Spleen (tissue), 11 donors: ENCODE measurements at regions not wholly inside any gene's neighbourhood (a gene's known extent, or its start where the extent isn't known, plus 50 kb on each side); places are given as distances from the start of the nearest gene placed in this dataset.

ENCODE experiments used
- DNase-seq: peaks from one replicate; pipeline ENCODE4 v3.0.0-alpha.2; 2020
- H3K27ac ChIP-seq, 8 donors: fragments of 200-600 bp; sonication (generic) in 7 of 8; 1 replicate in 4 of 8; 2 replicates in 4 of 8; pipeline versions ENCODE4 v1.5.0 to v1.8.0; 2016 to 2021; ENCODE audit warnings: inconsistent platforms in 4 of 8, mild to moderate bottlenecking in 4 of 8, moderate library complexity in 1 of 8
- H3K27me3 ChIP-seq, 7 donors: fragments of 200-600 bp; sonication (generic) in 6 of 7; replicated peaks in 1 of 7; 1 replicate in 4 of 7; 2 replicates in 3 of 7; pipeline versions ENCODE4 v1.5.0 to v1.8.0; 2016 to 2021; ENCODE audit warnings: inconsistent platforms in 3 of 7, mild to moderate bottlenecking in 1 of 7
- H3K36me3 ChIP-seq, 6 donors: fragments of 200-600 bp; sonication (generic) in 5 of 6; 1 replicate in 4 of 6; 2 replicates in 2 of 6; pipeline versions ENCODE4 v1.5.0 to v1.8.0; 2016 to 2021; ENCODE audit warnings: inconsistent platforms in 2 of 6
- H3K4me1 ChIP-seq, 6 donors: fragments of 200-600 bp; sonication (generic) in 5 of 6; 1 replicate in 3 of 6; 2 replicates in 3 of 6; pipeline versions ENCODE4 v1.5.0 to v1.8.0; 2016 to 2021; ENCODE audit warnings: inconsistent platforms in 3 of 6
- H3K4me3 ChIP-seq, 8 donors: fragments of 200-600 bp; sonication (generic) in 7 of 8; 1 replicate in 4 of 8; 2 replicates in 4 of 8; pipeline versions ENCODE4 v1.5.0 to v1.8.0; 2016 to 2021; ENCODE audit warnings: inconsistent platforms in 4 of 8, mild to moderate bottlenecking in 4 of 8, moderate library complexity in 2 of 8
- H3K9me3 ChIP-seq, 8 donors: fragments of 200-600 bp; sonication (generic) in 7 of 8; 1 replicate in 4 of 8; 2 replicates in 4 of 8; pipeline versions ENCODE4 v1.5.0 to v1.8.0; 2016 to 2021; ENCODE audit warnings: inconsistent platforms in 4 of 8
- CTCF ChIP-seq, 11 experiments: fragments of 200-600 bp in 7 of 11; fragments of 450-650 bp in 4 of 11; sonication (generic) in 4 of 11; IDR thresholded peaks in 8 of 11; conservative IDR thresholded peaks in 3 of 11; 1 replicate in 7 of 11; 2 replicates in 4 of 11; pipeline versions ENCODE4 v1.4.0 to v1.8.0; 2016 to 2021; ENCODE audit warnings: antibody characterized with exemption in 11 of 11, inconsistent platforms in 4 of 11, mild to moderate bottlenecking in 1 of 11
- POLR2A ChIP-seq, 3 donors: fragments of 450-650 bp; IDR thresholded peaks; one replicate each; pipeline ENCODE4 v1.5.1; 2017; ENCODE audit warnings: antibody characterized with exemption in 3 of 3, mild to moderate bottlenecking in 1 of 3
- POLR2AphosphoS5 ChIP-seq, 3 donors: sonication (generic); formaldehyde crosslinking; IDR thresholded peaks; one replicate each; pipeline ENCODE4 v1.5.1; 2017; ENCODE audit warnings: antibody characterized with exemption in 3 of 3
- WGBS, 5 donors: extraction: QIAGEN DNeasy Blood & Tissue Kit in 3 of 5; methylation state at CpG; one replicate each; pipeline versions ENCODE4 v1.1.5 to v1.1.7; 2013 to 2018; 5-methylcytosine and 5-hydroxymethylcytosine counted together
- intact Hi-C: fragments of 100-400 bp; cut with DNase I; formaldehyde crosslinking; loops from one replicate; pipeline ENCODE4 v1.15.0; 2023; ENCODE audit warnings: low total_unique reads
- donor health status: healthy with polysubstance abuse.
- donor health status: DM: no; HTN: no; CAD: no; lungs with moderate emphysema.
- donor health status: DM: no; HTN: no; CAD: no.
- donor health status: Bipolar disorder and iron deficiency.
- donor health status: healthy.
- donor health status: DM: no; HTN: no; CAD: no.
- donor health status: DM: yes; HTN: yes; CAD: no.

GRCh38 chr11:134759855-134760254 is 347.8 kb upstream of the B3GAT1 start:
- no peak for DNase-seq

GRCh38 chr11:134759274-134759673 is 347.2 kb upstream of the B3GAT1 start:
- Histone ChIP-seq H3K27ac (no peak overlapping the region), H3K4me1 (no peaks in the 10 kb centered on the region), H3K4me3 (no peak overlapping the region), H3K9me3 (no peaks in the 10 kb centered on the region), H3K36me3 (no peaks in the 10 kb centered on the region), H3K27me3 (peaks cover 0 to 21% (median 0%) of the 10 kb centered on the region in 7 donors)
- intact Hi-C loops = no loop called here
- peak; percentile 19 for DNase-seq
- TF ChIP-seq POLR2A (IDR thresholded peaks at IDR 0.05) = no peak
- no peak for TF ChIP-seq CTCF (IDR thresholded peaks at IDR 0.05 in 8 of 11, conservative IDR thresholded peaks at IDR 0.05 in 3 of 11)
- 65 to 80% (median 75%) methylated on average over 10 to 11 of the region's 11 CpGs for WGBS, 5 donors

More at GRCh38 chr11:134759855-134760254, 347.8 kb upstream of the B3GAT1 start:
- H3K4me1 ChIP-seq = no peaks in the 10 kb centered on the region
- TF ChIP-seq POLR2A (IDR thresholded peaks at IDR 0.05) (no peak), CTCF (IDR thresholded peaks at IDR 0.05 in 8 of 11, conservative IDR thresholded peaks at IDR 0.05 in 3 of 11) (no peak), POLR2AphosphoS5 (IDR thresholded peaks at IDR 0.05) (no peak)
- WGBS, 5 donors = 49 to 77% (median 72%) methylated on average over 5 to 11 of the region's 11 CpGs
- intact Hi-C loops = no loop called here
- H3K27ac ChIP-seq = no peak overlapping the region
- H3K4me3 ChIP-seq = no peak overlapping the region
- peaks cover 0 to 24% (median 0%) of the 10 kb centered on the region in 7 donors for H3K27me3 ChIP-seq
- H3K36me3 ChIP-seq = no peaks in the 10 kb centered on the region
- H3K9me3 ChIP-seq = no peaks in the 10 kb centered on the region

- DNase-seq = peak; percentile 54
- no peak for TF ChIP-seq CTCF (IDR thresholded peaks at IDR 0.05 in 8 of 11, conservative IDR thresholded peaks at IDR 0.05 in 3 of 11)
- no peak for TF ChIP-seq POLR2A (IDR thresholded peaks at IDR 0.05)
- TF ChIP-seq POLR2AphosphoS5 (IDR thresholded peaks at IDR 0.05) = no peak
- intact Hi-C loops = no loop called here
- no peaks in the 10 kb centered on the region for H3K36me3 ChIP-seq
- H3K27me3 ChIP-seq = peaks cover 0 to 25% (median 0%) of the 10 kb centered on the region in 7 donors
- no peak overlapping the region for H3K27ac ChIP-seq
- 75 to 85% (median 82%) methylated on average over 6 to 10 of the region's 10 CpGs for WGBS, 5 donors
- no peaks in the 10 kb centered on the region for H3K4me1 ChIP-seq
- H3K4me3 ChIP-seq = no peak overlapping the region
- no peaks in the 10 kb centered on the region for H3K9me3 ChIP-seq
Measured at GRCh38 chr11:134758342-134758931, 346.4 kb upstream of the B3GAT1 start.

- intact Hi-C loops = no loop called here
- no peaks in the 10 kb centered on the region for H3K9me3 ChIP-seq
- H3K27ac ChIP-seq = no peak overlapping the region
- TF ChIP-seq CTCF (IDR thresholded peaks at IDR 0.05 in 8 of 11, conservative IDR thresholded peaks at IDR 0.05 in 3 of 11) = no peak
- no peak for TF ChIP-seq POLR2A (IDR thresholded peaks at IDR 0.05)
- no peak for TF ChIP-seq POLR2AphosphoS5 (IDR thresholded peaks at IDR 0.05)
- peaks cover 0 to 32% (median 0%) of the 10 kb centered on the region in 7 donors for H3K27me3 ChIP-seq
- H3K36me3 ChIP-seq = no peaks in the 10 kb centered on the region
- no peaks in the 10 kb centered on the region for H3K4me1 ChIP-seq
- H3K4me3 ChIP-seq = no peak overlapping the region
- DNase-seq = no peak
- 52 to 79% (median 76%) methylated on average over 3 of the region's 3 CpGs for whole genome bisulfite sequencing, 5 donors
Measured at GRCh38 chr11:134757633-134758032, 345.6 kb upstream of the B3GAT1 start.
